GM21576 (cell line): ENCODE measurements at regions not wholly inside any gene's neighbourhood (a gene's known extent, or its start where the extent isn't known, plus 50 kb on each side); places are given as distances from the start of the nearest gene placed in this dataset.

Source experiments
- ATAC-seq: cut with Tn5 transposase; IDR thresholded peaks from one replicate; pipeline ENCODE4 v1.9.1; 2021; ENCODE audit warnings: mild to moderate bottlenecking, moderate library complexity; ENCODE audit not compliant: unreplicated experiment

DNA sequence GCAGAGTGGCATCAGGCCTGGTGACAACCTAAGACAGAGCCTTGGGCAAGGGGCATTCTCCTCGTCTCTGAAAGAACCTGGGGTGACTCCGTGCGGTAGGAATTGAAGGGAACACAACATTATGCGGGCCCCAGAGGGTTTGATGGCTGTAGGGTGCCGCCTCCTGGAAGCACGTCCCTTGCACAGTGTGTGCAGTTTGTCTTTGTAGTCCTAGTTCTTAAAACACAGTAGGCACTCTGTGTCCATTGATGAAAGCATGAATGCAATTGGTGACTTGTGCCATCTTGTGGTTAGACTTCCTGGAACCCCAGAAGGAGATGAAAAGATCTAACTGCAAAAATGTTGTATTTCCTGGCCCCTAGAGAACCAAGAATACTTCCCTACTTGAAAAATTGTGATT lies 279.8 kb downstream of the UTP18 start:
- no peak for ATAC-seq

DNA sequence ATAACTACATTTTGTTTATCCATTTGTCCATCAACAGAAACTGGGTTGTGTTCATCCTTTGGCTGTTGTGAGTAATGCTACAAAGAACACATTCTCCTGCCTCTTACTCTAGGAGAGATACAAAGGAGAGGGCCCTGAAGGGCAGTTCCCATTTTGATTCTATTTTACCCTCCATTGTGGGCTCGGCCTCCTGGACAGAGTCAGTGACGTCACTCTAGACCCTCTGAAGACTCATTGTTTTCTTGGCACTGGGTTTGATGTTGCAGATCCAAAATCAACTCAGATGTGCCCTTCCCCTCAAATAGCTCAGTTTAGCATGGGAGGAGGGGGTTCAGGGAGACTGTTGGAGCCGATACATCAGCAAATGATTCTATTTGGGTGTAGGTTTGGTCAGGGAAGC lies 280.9 kb downstream of the UTP18 start:
- ATAC-seq, result no peak

DNA sequence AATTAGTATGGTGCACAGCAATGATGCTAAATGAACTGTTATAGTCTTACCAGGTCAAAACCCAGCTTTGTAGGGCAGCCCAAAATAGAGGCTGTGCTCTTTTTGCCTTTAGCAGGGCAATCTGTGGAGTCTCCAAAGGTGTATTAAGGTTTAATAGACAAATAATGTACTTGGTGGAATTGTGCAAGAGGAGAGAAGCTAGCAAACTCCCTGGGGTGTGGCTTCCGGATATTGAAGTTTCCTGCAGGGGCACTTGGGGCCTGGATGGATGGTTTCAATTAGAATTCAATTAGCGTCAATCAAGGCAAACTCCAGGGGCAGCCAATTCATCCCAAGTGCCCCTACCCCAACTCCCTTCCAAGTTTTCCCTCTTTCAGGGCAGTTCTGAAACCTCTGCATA lies 285.8 kb downstream of the UTP18 start:
- ATAC-seq, result no peak

DNA sequence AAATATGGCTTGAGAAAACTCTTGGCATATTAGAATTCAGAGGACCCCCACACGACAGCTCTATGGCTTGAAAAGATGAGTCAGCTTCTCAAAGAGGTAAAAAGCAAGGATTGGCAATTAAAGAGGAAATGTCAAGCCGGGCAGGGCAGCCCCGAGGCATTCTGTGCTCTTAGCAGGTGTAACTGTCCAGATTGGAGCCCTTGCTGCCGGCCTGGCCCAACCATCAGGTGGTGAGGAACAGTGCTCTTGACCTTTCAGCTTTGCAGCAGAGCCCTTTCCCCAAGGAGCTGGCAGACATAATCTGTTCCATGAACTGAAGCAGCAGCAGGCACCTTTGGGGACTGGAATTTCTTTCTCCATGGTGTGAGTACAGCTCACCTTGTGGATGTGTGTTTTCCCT lies 287.8 kb downstream of the UTP18 start:
- ATAC-seq, result no peak

DNA sequence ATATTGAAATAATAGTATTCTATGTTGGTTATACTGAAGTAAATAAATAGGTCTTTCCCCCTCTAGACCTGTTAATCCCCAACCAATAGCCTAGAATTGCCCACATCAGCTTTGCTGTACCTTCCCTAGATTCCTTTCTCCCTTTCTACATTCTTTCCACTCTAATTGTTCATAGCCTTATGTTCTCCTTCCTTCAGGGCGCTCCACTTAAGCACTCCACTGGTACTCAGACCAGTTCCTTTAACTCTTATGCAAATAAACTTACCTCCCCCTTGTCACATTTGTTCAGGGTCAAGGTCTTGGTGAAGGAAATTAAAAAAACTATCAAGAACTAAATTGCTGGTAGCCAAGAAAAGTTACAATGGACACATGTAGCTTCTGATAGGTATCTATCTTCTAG lies 294.8 kb downstream of the UTP18 start:
- no peak for ATAC-seq

DNA sequence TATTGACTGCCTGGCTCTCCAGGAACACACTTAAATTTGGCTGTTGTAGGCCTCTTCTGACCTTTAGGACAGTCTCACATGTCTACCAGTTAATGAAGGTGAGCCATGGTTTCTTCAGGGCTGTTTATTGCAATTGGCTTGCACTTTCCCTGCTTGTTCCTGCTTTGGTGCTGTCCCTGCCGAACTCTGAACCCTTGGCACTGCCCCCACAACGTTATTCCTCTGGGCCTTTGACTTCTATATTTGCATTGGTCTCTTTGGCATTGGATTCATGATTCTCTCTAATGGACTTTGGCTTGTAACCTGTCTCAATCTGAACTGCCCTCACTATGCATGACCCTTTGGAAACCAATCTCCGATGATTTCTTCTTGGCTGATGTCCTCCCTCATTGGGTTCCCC lies 299.4 kb downstream of the UTP18 start:
- ATAC-seq, result no peak

DNA sequence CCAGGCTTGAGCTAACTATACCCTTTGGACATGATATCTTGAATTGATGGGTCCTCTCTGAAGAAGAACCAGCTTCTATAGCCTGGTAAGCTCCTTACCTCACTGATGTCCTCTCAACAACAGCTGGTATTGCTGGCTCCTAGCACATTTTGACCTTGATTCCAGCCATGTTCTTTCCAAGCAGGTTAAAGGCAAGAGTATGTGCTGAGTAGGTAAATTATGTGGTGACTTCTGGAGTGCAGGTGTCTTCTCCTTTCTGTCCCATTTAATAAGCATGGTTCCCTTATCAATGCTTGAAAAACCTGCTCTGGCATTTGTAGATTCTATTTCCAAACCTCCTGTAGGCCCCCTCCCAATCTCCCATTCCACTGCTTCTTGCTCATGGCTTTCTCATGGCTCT lies 300.1 kb downstream of the UTP18 start:
- no peak for ATAC-seq

DNA sequence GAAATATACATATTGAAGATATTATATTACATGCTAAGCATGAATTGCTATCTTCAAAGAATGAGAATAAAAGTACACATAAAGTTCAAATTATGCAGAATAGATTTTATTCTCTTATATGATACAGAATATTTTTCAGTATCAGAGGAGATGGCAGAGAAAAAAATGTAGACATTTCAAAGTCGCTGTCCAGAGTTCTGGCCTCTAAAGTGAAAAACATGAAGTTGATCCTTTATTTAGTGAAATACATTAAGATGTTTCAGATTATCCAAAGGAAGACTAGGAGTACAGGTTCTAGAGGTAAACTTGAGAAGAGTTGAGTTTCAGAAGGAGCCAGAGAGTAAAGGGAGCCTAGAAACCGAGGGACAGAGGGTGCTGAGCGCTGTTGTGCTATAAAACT lies 303.6 kb downstream of the UTP18 start:
- no peak for ATAC-seq

DNA sequence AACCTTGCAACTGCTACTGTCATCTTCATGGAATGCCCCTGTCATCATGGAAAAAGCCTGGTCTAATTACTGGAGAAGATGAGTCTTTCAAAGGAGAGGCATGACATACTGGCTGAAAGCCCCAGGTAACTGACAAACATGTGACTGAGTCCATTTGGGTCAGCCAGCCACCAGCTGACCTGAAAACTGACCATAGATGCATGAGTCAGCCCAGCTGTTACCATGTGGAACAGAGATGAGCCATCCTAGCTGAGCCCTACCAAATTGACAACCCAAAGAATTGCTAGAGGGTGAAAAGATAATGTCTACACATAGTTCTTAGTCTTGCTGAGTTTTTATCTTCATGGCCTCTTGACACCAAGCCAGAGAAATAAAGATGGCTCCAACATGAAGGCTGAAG lies 311.8 kb downstream of the UTP18 start:
- no peak for ATAC-seq
